Upper lobe of right lung (tissue), 1 donor: ENCODE measurements at regions not wholly inside any gene's neighbourhood (a gene's known extent, or its start where the extent isn't known, plus 50 kb on each side); places are given as distances from the start of the nearest gene placed in this dataset.
"Not testable (repeated sequence)": the region's sequence is repeated elsewhere in the genome, so short reads cannot be mapped to it uniquely, and the experiment has no call there.

ENCODE experiments used
- ATAC-seq: fragments of 200-7000 bp; cut with Tn5 transposase; one replicate; pipeline ENCODE4 v1.9.1; 2020; ENCODE audit warnings: mild to moderate bottlenecking, moderate library complexity
- DNase-seq: peaks from one replicate; pipeline ENCODE4 v3.0.0-alpha.2; 2020
- H3K27ac ChIP-seq: fragments of 200-600 bp; one replicate; pipeline ENCODE4 v1.8.0; 2022
- H3K27me3 ChIP-seq: fragments of 200-600 bp; one replicate; pipeline ENCODE4 v1.8.0; 2022; ENCODE audit warnings: mild to moderate bottlenecking
- H3K36me3 ChIP-seq: fragments of 200-600 bp; one replicate; pipeline ENCODE4 v1.8.0; 2022
- H3K4me1 ChIP-seq: fragments of 200-600 bp; one replicate; pipeline ENCODE4 v1.8.0; 2022
- H3K4me3 ChIP-seq: fragments of 200-600 bp; one replicate; pipeline ENCODE4 v1.8.0; 2022; ENCODE audit warnings: mild to moderate bottlenecking
- H3K9me3 ChIP-seq: fragments of 200-600 bp; one replicate; pipeline ENCODE4 v1.8.0; 2022
- CTCF ChIP-seq: fragments of 200-600 bp; IDR thresholded peaks from one replicate; pipeline ENCODE4 v1.8.0; 2022; ENCODE audit warnings: antibody characterized with exemption
- intact Hi-C: fragments of 100-400 bp; cut with DNase I; formaldehyde crosslinking; loops from one replicate; pipeline ENCODE4 v1.11.0; 2022
- donor health status: DM: no; HTN: yes; CAD: no; lungs with severe emphysema.

- H3K27ac ChIP-seq, result peak overlapping the region; percentile 24
- H3K36me3 ChIP-seq, result no peaks in the 10 kb centered on the region
- peaks cover 19% of the 10 kb centered on the region for H3K4me1 ChIP-seq
- DNase-seq, result peak; percentile 36
- no peak for TF ChIP-seq CTCF
- no peaks in the 10 kb centered on the region for H3K27me3 ChIP-seq
- ATAC-seq, result no peak
- H3K4me3 ChIP-seq, result peak overlapping the region; percentile 16
- intact Hi-C loops, result no loop called here
- H3K9me3 ChIP-seq, result no peaks in the 10 kb centered on the region
Observed at GRCh38 chr15:70376031-70376928, 278.6 kb upstream of the TLE3 start.

GRCh38 chr15:70375586-70375985, 277.9 kb upstream of the TLE3 start:
- Histone ChIP-seq H3K4me3 (no peak overlapping the region), H3K4me1 (peaks cover 19% of the 10 kb centered on the region), H3K27me3 (no peaks in the 10 kb centered on the region), H3K27ac (no peak overlapping the region), H3K9me3 (no peaks in the 10 kb centered on the region), H3K36me3 (no peaks in the 10 kb centered on the region)
- TF ChIP-seq CTCF, result no peak
- no peak for DNase-seq
- intact Hi-C loops, result no loop called here
- ATAC-seq, result no peak

- no peak overlapping the region for H3K4me3 ChIP-seq
- TF ChIP-seq CTCF, result no peak
- intact Hi-C loops, result no loop called here
- peaks cover 19% of the 10 kb centered on the region for H3K4me1 ChIP-seq
- H3K9me3 ChIP-seq, result no peaks in the 10 kb centered on the region
- DNase-seq, result peak; percentile 73
- H3K36me3 ChIP-seq, result no peaks in the 10 kb centered on the region
- ATAC-seq, result peak; percentile 69
- H3K27me3 ChIP-seq, result no peaks in the 10 kb centered on the region
- H3K27ac ChIP-seq, result no peak overlapping the region
Observed at GRCh38 chr15:70375006-70375431, 277.3 kb upstream of the TLE3 start.

DNA sequence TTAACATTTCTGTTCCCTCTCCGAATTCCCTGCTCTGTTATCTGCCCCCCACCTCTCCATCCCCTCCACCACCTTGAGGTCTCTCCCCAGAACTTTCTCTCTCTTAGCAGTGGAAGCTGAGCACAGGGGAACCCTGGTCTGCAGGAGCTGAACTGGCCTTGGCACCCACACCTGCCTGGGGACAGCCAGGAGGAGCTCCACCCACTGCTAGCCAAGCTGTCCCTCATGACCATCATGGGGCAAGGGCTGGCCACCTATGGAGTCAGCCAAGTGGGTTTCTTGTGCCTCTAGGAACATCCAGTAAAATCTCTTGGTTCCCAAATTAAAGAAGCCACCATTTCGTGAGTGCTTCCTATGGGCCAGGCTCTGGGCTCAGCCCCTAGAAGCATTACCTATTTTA, 276.4 kb upstream of the TLE3 start:
- DNase-seq, result peak; percentile 25
- Histone ChIP-seq H3K27ac (no peak overlapping the region), H3K27me3 (no peaks in the 10 kb centered on the region)

DNA sequence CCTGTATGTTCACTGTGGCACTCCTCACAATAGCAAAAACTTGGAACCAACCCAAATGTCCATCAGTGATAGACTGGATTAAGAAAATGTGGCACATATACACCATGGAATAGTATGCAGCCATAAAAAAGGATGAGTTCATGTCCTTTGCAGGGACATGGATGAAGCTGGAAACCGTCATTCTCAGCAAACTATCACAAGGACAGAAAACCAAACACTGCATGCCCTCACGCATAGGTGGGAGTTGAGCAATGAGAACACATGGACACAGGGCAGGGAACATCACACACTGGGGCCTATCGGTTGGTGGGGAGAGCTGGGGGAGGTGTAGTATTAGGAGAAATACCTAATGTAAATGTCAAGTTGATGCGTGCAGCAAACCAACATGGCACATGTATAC, 275.7 kb upstream of the TLE3 start:
- intact Hi-C loops, ATAC-seq: not testable (repeated sequence)

More for the DNA sequence above, 276.4 kb upstream of the TLE3 start:
- no peak for ATAC-seq
- H3K9me3 ChIP-seq, result no peaks in the 10 kb centered on the region
- no peak for TF ChIP-seq CTCF
- peaks cover 19% of the 10 kb centered on the region for H3K4me1 ChIP-seq
- H3K36me3 ChIP-seq, result no peaks in the 10 kb centered on the region
- H3K4me3 ChIP-seq, result no peak overlapping the region
- intact Hi-C loops, result no loop called here

GRCh38 chr15:70367913-70368705, 270.4 kb upstream of the TLE3 start:
- ATAC-seq (peak; percentile 58), DNase-seq (peak; percentile 59)
- H3K4me1 ChIP-seq, H3K27me3 ChIP-seq, H3K9me3 ChIP-seq, H3K27ac ChIP-seq, H3K36me3 ChIP-seq, H3K4me3 ChIP-seq, intact Hi-C loops: not testable (repeated sequence)

More for the DNA sequence above, 275.7 kb upstream of the TLE3 start:
- H3K27me3 ChIP-seq, H3K36me3 ChIP-seq, H3K9me3 ChIP-seq, H3K4me3 ChIP-seq, H3K27ac ChIP-seq, DNase-seq: not testable (repeated sequence)
- H3K4me1 ChIP-seq, result peaks cover 19% of the 10 kb centered on the region

- H3K36me3 ChIP-seq, H3K27me3 ChIP-seq, H3K4me3 ChIP-seq, DNase-seq, H3K27ac ChIP-seq, H3K9me3 ChIP-seq, H3K4me1 ChIP-seq, intact Hi-C loops, ATAC-seq: not testable (repeated sequence)
Observed at GRCh38 chr15:70364023-70364422, 266.3 kb upstream of the TLE3 start.
